ENCODE measurements at regions not wholly inside any gene's neighbourhood (a gene's known extent, or its start where the extent isn't known, plus 50 kb on each side); places are given as distances from the start of the nearest gene placed in this dataset.

DNA sequence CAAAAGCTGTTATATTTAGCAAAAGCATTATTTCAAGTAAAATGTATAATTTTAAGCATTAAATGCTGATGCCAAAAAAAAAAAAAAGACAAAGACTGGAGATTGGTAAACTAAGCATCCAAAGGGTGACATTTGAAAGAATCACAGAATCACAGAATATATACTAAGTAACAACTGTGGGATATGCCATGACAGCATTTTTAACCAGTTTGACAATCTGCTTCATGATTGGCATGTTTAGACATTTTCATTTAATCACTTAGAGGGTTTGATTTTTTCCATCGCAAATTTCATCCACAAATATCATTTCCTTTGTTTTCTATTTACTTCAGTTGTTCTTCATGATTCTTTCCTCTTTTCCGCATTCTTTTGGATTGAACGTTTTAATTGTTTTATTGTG, 66.9 kb upstream of the TMEM18 start:
- TF ChIP-seq, protein P1, sequence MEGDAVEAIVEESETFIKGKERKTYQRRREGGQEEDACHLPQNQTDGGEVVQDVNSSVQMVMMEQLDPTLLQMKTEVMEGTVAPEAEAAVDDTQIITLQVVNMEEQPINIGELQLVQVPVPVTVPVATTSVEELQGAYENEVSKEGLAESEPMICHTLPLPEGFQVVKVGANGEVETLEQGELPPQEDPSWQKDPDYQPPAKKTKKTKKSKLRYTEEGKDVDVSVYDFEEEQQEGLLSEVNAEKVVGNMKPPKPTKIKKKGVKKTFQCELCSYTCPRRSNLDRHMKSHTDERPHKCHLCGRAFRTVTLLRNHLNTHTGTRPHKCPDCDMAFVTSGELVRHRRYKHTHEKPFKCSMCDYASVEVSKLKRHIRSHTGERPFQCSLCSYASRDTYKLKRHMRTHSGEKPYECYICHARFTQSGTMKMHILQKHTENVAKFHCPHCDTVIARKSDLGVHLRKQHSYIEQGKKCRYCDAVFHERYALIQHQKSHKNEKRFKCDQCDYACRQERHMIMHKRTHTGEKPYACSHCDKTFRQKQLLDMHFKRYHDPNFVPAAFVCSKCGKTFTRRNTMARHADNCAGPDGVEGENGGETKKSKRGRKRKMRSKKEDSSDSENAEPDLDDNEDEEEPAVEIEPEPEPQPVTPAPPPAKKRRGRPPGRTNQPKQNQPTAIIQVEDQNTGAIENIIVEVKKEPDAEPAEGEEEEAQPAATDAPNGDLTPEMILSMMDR (IDR thresholded peaks at IDR 0.05), result no peak
- TF ChIP-seq POLR2A (IDR thresholded peaks at IDR 0.05) (no peak), POLR2AphosphoS5 (IDR thresholded peaks at IDR 0.05) (no peak)

Measured in prostate gland (tissue), 2 donors.